HepG2 (cell line): ENCODE measurements at regions not wholly inside any gene's neighbourhood (a gene's known extent, or its start where the extent isn't known, plus 50 kb on each side); places are given as distances from the start of the nearest gene placed in this dataset.

Source experiments
- EP300 ChIP-seq, 3 experiments: sonication (generic) in 1 of 3; formaldehyde crosslinking in 1 of 3; IDR thresholded peaks; 2 replicates each; pipeline versions ENCODE4 v1.5.1 to v1.6.1; 2011 to 2020; ENCODE audit warnings: low read depth in 2 of 3, low read length in 2 of 3, borderline replicate concordance in 1 of 3, improper control_type of control experiment in 1 of 3, mild to moderate bottlenecking in 1 of 3, missing genetic modification reagents in 1 of 3, moderate library complexity in 1 of 3
- EZH2 ChIP-seq: conservative IDR thresholded peaks from 2 replicates; pipeline ENCODE4 v1.6.1; 2012; ENCODE audit warnings: mild to moderate bottlenecking, low read depth, low read length, moderate library complexity
- SIN3A ChIP-seq: IDR thresholded peaks from 2 replicates; pipeline ENCODE4 v1.6.1; 2011; ENCODE audit warnings: low read depth, mild to moderate bottlenecking, control low read depth, low read length, borderline replicate concordance
- SNRNP70 ChIP-seq: fragments of 200-400 bp; formaldehyde crosslinking; IDR thresholded peaks from 2 replicates; pipeline ENCODE4 v1.6.1; 2017; ENCODE audit warnings: mild to moderate bottlenecking, low read depth, low read length, moderate library complexity
- ZNF317 ChIP-seq: sonication (generic); formaldehyde crosslinking; IDR thresholded peaks from 2 replicates; pipeline ENCODE4 v1.5.0; 2020; ENCODE audit warnings: mild to moderate bottlenecking, missing genetic modification reagents
- ZNF333 ChIP-seq: sonication (generic); formaldehyde crosslinking; IDR thresholded peaks from 2 replicates; pipeline ENCODE4 v1.4.0; 2020; ENCODE audit warnings: mild to moderate bottlenecking, missing genetic modification reagents, borderline replicate concordance
- TF ChIP-seq, protein P1 (sequence below): sonication (generic); formaldehyde crosslinking; conservative IDR thresholded peaks from 2 replicates; pipeline ENCODE4 v1.4.0; 2020; ENCODE audit warnings: missing genetic modification reagents
- TF ChIP-seq, protein P2 (sequence below): sonication (generic); formaldehyde crosslinking; IDR thresholded peaks from 2 replicates; pipeline ENCODE4 v1.4.0; 2020; ENCODE audit warnings: mild to moderate bottlenecking, low read depth, missing genetic modification reagents

DNA sequence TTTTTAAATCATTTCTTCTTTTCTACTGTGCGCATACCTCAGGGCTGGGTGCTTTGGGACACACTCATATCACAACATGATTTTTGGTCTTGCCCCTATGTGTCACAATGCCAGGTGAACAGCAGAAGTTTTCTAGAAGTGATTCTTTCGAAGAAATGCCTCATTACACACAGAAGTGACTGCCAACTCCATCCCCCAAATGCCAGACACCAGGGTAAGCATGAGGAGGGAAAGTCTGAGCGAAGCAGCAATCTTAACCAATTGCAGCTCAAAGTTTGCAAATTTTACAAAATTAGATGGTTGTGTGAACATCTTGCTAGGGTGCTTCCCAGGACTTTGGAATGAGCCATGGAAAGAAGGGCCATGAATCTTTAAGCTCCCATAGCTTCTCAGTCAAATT lies 87.3 kb upstream of the PLEKHA5 start:
- TF ChIP-seq, protein P1, sequence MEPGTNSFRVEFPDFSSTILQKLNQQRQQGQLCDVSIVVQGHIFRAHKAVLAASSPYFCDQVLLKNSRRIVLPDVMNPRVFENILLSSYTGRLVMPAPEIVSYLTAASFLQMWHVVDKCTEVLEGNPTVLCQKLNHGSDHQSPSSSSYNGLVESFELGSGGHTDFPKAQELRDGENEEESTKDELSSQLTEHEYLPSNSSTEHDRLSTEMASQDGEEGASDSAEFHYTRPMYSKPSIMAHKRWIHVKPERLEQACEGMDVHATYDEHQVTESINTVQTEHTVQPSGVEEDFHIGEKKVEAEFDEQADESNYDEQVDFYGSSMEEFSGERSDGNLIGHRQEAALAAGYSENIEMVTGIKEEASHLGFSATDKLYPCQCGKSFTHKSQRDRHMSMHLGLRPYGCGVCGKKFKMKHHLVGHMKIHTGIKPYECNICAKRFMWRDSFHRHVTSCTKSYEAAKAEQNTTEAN (CRISPR knock-in tag) = no peak
- no peak for TF ChIP-seq ZNF333 (CRISPR knock-in tag)
- TF ChIP-seq, protein P2, sequence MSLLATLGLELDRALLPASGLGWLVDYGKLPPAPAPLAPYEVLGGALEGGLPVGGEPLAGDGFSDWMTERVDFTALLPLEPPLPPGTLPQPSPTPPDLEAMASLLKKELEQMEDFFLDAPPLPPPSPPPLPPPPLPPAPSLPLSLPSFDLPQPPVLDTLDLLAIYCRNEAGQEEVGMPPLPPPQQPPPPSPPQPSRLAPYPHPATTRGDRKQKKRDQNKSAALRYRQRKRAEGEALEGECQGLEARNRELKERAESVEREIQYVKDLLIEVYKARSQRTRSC (CRISPR knock-in tag) = no peak
- TF ChIP-seq SIN3A = no peak
- no peak for TF ChIP-seq SNRNP70
- TF ChIP-seq EZH2 = no peak
- no peak for TF ChIP-seq EP300 (IDR thresholded peaks at IDR 0.05; ENCODE audit: low read depth in 2 of 2, low read length in 2 of 2)
- TF ChIP-seq EP300 (CRISPR knock-in tag; IDR thresholded peaks at IDR 0.05; ENCODE audit: borderline replicate concordance) = no peak
- no peak for TF ChIP-seq ZNF317 (CRISPR knock-in tag)
